ENCODE measurements at regions not wholly inside any gene's neighbourhood (a gene's known extent, or its start where the extent isn't known, plus 50 kb on each side); places are given as distances from the start of the nearest gene placed in this dataset.

GRCh38 chr22:48829908-48830307, 997.8 kb downstream of the BRD1 start:
- TF ChIP-seq EZH2phosphoT487 (IDR thresholded peaks at IDR 0.05; ENCODE audit: insufficient read depth, low read depth) (no peak), EZH2 (IDR thresholded peaks at IDR 0.05; ENCODE audit: insufficient read depth, poor library complexity, severe bottlenecking) (no peak)
